Keratinocyte (primary cell): ENCODE measurements at regions not wholly inside any gene's neighbourhood (a gene's known extent, or its start where the extent isn't known, plus 50 kb on each side); places are given as distances from the start of the nearest gene placed in this dataset.

Source experiments
- DNase-seq: peaks from one replicate; pipeline ENCODE4 v3.0.0-alpha.2; 2011; ENCODE audit warnings: low read depth, missing footprints, low spot score
- FAIRE-seq: peaks from 2 replicates; lab custom pipeline; 2011; peaks lifted over from hg19 to GRCh38; lab: Jason Lieb, UNC
- H2AFZ ChIP-seq: 2 replicates; pipeline ENCODE4 v1.6.0; 2012; ENCODE audit warnings: low read length, control low read depth, inconsistent platforms; ENCODE audit not compliant: control insufficient read depth
- H3K27ac ChIP-seq: 2 replicates; pipeline ENCODE4 v1.5.1; 2011; ENCODE audit warnings: low read length; ENCODE audit not compliant: control insufficient read depth, insufficient read depth
- H3K27me3 ChIP-seq: 3 replicates; pipeline ENCODE4 v1.6.0; 2011; ENCODE audit warnings: low read length; ENCODE audit not compliant: control insufficient read depth, insufficient read depth; ENCODE audit errors: extremely low read depth
- H3K36me3 ChIP-seq, 2 experiments: 2 replicates in 1 of 2; 3 replicates in 1 of 2; pipeline ENCODE4 v1.5.1; 2011; ENCODE audit warnings: low read length in 2 of 2, mild to moderate bottlenecking in 1 of 2; ENCODE audit not compliant: control insufficient read depth in 2 of 2, insufficient read depth in 2 of 2; ENCODE audit errors: extremely low read depth in 1 of 2
- H3K4me1 ChIP-seq: 3 replicates; pipeline ENCODE4 v1.5.1; 2011; ENCODE audit warnings: low read length; ENCODE audit not compliant: control insufficient read depth, insufficient read depth; ENCODE audit errors: extremely low read depth
- H3K4me2 ChIP-seq: 3 replicates; pipeline ENCODE4 v1.6.0; 2011; ENCODE audit warnings: low read depth, low read length; ENCODE audit not compliant: control insufficient read depth, insufficient read depth; ENCODE audit errors: extremely low read depth
- H3K4me3 ChIP-seq, 3 experiments: fragments of 200-600 bp in 1 of 3; sonication (generic) in 1 of 3; 2 replicates in 2 of 3; 3 replicates in 1 of 3; pipeline ENCODE4 v1.5.1; 2011 to 2016; ENCODE audit warnings: low read length in 3 of 3, mild to moderate bottlenecking in 3 of 3, control low read depth in 2 of 3, inconsistent platforms in 1 of 3, low read depth in 1 of 3, mixed read lengths in 1 of 3, mixed run types in 1 of 3, moderate library complexity in 1 of 3; ENCODE audit not compliant: control insufficient read depth in 2 of 3, insufficient read depth in 2 of 3; ENCODE audit errors: extremely low read depth in 1 of 3
- H3K79me2 ChIP-seq: 2 replicates; pipeline ENCODE4 v1.6.0; 2012; ENCODE audit warnings: low read length; ENCODE audit not compliant: control insufficient read depth, insufficient read depth
- H3K9ac ChIP-seq: 3 replicates; pipeline ENCODE4 v1.6.0; 2011; ENCODE audit warnings: low read length; ENCODE audit not compliant: control insufficient read depth, insufficient read depth; ENCODE audit errors: extremely low read depth
- H3K9me1 ChIP-seq: 3 replicates; pipeline ENCODE4 v1.6.0; 2011; ENCODE audit warnings: low read length; ENCODE audit not compliant: control insufficient read depth, insufficient read depth; ENCODE audit errors: extremely low read depth
- H3K9me3 ChIP-seq: 2 replicates; pipeline ENCODE4 v1.5.1; 2012; ENCODE audit warnings: low read depth, low read length; ENCODE audit not compliant: control insufficient read depth
- H4K20me1 ChIP-seq: 3 replicates; pipeline ENCODE4 v1.6.0; 2011; ENCODE audit warnings: low read length; ENCODE audit not compliant: control insufficient read depth, insufficient read depth; ENCODE audit errors: extremely low read depth
- CTCF ChIP-seq, 3 experiments: IDR thresholded peaks in 1 of 3; conservative IDR thresholded peaks in 1 of 3; optimal IDR thresholded peaks in 1 of 3; 2 replicates in 2 of 3; 3 replicates in 1 of 3; pipeline versions ENCODE3 to v1.5.1; 2011; ENCODE audit warnings: low read length in 3 of 3, mild to moderate bottlenecking in 3 of 3, moderate library complexity in 2 of 3, control low read depth in 1 of 3, inconsistent platforms in 1 of 3; ENCODE audit not compliant: insufficient read depth in 2 of 3; ENCODE audit errors: extremely low read depth in 1 of 3
- EZH2 ChIP-seq: IDR thresholded peaks from one replicate; pipeline ENCODE4 v1.6.1; 2012; ENCODE audit warnings: inconsistent platforms, mild to moderate bottlenecking, low read length, moderate library complexity
- dilution Hi-C: fragments of 300-500 bp; cut with MboI; formaldehyde crosslinking; loops from one replicate; pipeline ENCODE4 v1.7.0; 2020; ENCODE audit warnings: low sequenced_read_pairs; ENCODE audit not compliant: extremely low pct_ligation_motif_present

GRCh38 chrX:113136836-113137235, 296.2 kb upstream of the AMOT start:
- no peak for FAIRE-seq

GRCh38 chrX:113133316-113133715, 292.7 kb upstream of the AMOT start:
- H3K9me1 ChIP-seq: no peaks in the 10 kb centered on the region
- no peaks in the 10 kb centered on the region for H3K79me2 ChIP-seq
- H3K4me1 ChIP-seq: no peaks in the 10 kb centered on the region
- dilution Hi-C loops: no loop called here
- H3K27ac ChIP-seq: no peak overlapping the region
- no peak overlapping the region for H3K4me3 ChIP-seq
- no peak overlapping the region for H3K4me2 ChIP-seq
- no peak for FAIRE-seq
- no peak overlapping the region for H3K9ac ChIP-seq
- peaks cover 4% of the 10 kb centered on the region for H3K27me3 ChIP-seq
- no peaks in the 10 kb centered on the region for H4K20me1 ChIP-seq
- no peaks in the 10 kb centered on the region for H3K36me3 ChIP-seq
- no peak overlapping the region for H2AFZ ChIP-seq
- no peak for DNase-seq
- TF ChIP-seq CTCF (optimal IDR thresholded peaks at IDR 0.05 in 1 of 3, IDR thresholded peaks at IDR 0.05 in 1 of 3, conservative IDR thresholded peaks at IDR 0.05 in 1 of 3; ENCODE audit: extremely low read depth in 1 of 3, insufficient read depth in 2 of 3, low read length in 3 of 3): no peak
- no peak for TF ChIP-seq EZH2
- no peaks in the 10 kb centered on the region for H3K9me3 ChIP-seq

More at GRCh38 chrX:113136836-113137235, 296.2 kb upstream of the AMOT start:
- dilution Hi-C loops: no loop called here
- no peaks in the 10 kb centered on the region for H3K79me2 ChIP-seq
- H3K27me3 ChIP-seq: no peaks in the 10 kb centered on the region
- no peaks in the 10 kb centered on the region for H3K9me3 ChIP-seq
- no peaks in the 10 kb centered on the region for H3K9me1 ChIP-seq
- H3K27ac ChIP-seq: no peak overlapping the region
- TF ChIP-seq EZH2 (no peak), CTCF (optimal IDR thresholded peaks at IDR 0.05 in 1 of 3, IDR thresholded peaks at IDR 0.05 in 1 of 3, conservative IDR thresholded peaks at IDR 0.05 in 1 of 3; ENCODE audit: extremely low read depth in 1 of 3, insufficient read depth in 2 of 3, low read length in 3 of 3) (no peak)
- H4K20me1 ChIP-seq: no peaks in the 10 kb centered on the region
- H3K4me1 ChIP-seq: no peaks in the 10 kb centered on the region
- H3K4me3 ChIP-seq: no peak overlapping the region
- no peak overlapping the region for H3K9ac ChIP-seq
- H2AFZ ChIP-seq: no peak overlapping the region
- no peaks in the 10 kb centered on the region for H3K36me3 ChIP-seq
- H3K4me2 ChIP-seq: no peak overlapping the region
- no peak for DNase-seq
